H9 (cell line): ENCODE measurements at regions not wholly inside any gene's neighbourhood (a gene's known extent, or its start where the extent isn't known, plus 50 kb on each side); places are given as distances from the start of the nearest gene placed in this dataset.

Experiments
- DNase-seq: peaks from one replicate; pipeline ENCODE4 v3.0.0-alpha.2; 2017
- H2AFZ ChIP-seq: one replicate; pipeline ENCODE4 v1.6.1; 2013; ENCODE audit warnings: mild to moderate bottlenecking, low read length, control low read depth, moderate library complexity
- H2AK5ac ChIP-seq: 2 replicates; pipeline ENCODE4 v1.6.1; 2013; ENCODE audit warnings: low read length, control low read depth, mixed read lengths; ENCODE audit not compliant: insufficient read length
- H2BK120ac ChIP-seq: one replicate; pipeline ENCODE4 v1.6.1; 2013; ENCODE audit warnings: low read depth, mild to moderate bottlenecking, low read length, control low read depth, inconsistent platforms; ENCODE audit not compliant: poor library complexity, severe bottlenecking
- H2BK12ac ChIP-seq: 2 replicates; pipeline ENCODE4 v1.6.1; 2013; ENCODE audit warnings: low read length, control low read depth, mixed read lengths, low read depth; ENCODE audit not compliant: insufficient read length
- H2BK15ac ChIP-seq: 2 replicates; pipeline ENCODE4 v1.6.1; 2013; ENCODE audit warnings: low read depth, low read length, control low read depth
- H2BK20ac ChIP-seq: one replicate; pipeline ENCODE4 v1.6.1; 2013; ENCODE audit warnings: low read depth, mild to moderate bottlenecking, low read length, control low read depth, inconsistent platforms; ENCODE audit not compliant: poor library complexity, severe bottlenecking
- H2BK5ac ChIP-seq: 2 replicates; pipeline ENCODE4 v1.6.1; 2013; ENCODE audit warnings: low read length, control low read depth, mixed read lengths; ENCODE audit not compliant: insufficient read length
- H3K14ac ChIP-seq: 2 replicates; pipeline ENCODE4 v1.6.1; 2013; ENCODE audit warnings: low read length, control low read depth; ENCODE audit not compliant: insufficient read depth
- H3K18ac ChIP-seq: 2 replicates; pipeline ENCODE4 v1.6.1; 2013; ENCODE audit warnings: low read depth, mild to moderate bottlenecking, mixed read lengths, low read length, control low read depth; ENCODE audit not compliant: insufficient read length
- H3K23ac ChIP-seq: 2 replicates; pipeline ENCODE4 v1.6.1; 2013; ENCODE audit warnings: low read length, control low read depth, mixed read lengths, low read depth; ENCODE audit not compliant: insufficient read length
- H3K23me2 ChIP-seq: 2 replicates; pipeline ENCODE4 v1.6.1; 2013; ENCODE audit warnings: low read depth, mild to moderate bottlenecking, mixed read lengths, low read length, control low read depth; ENCODE audit not compliant: insufficient read length, poor library complexity, severe bottlenecking
- H3K27ac ChIP-seq: 2 replicates; pipeline ENCODE4 v1.5.1; 2013; ENCODE audit warnings: low read length, control low read depth, mixed read lengths, low read depth; ENCODE audit not compliant: insufficient read length
- H3K27me3 ChIP-seq: 2 replicates; pipeline ENCODE4 v1.6.1; 2013; ENCODE audit warnings: low read length, control low read depth, inconsistent platforms; ENCODE audit not compliant: insufficient read depth
- H3K4ac ChIP-seq: 2 replicates; pipeline ENCODE4 v1.6.1; 2013; ENCODE audit warnings: low read depth, mild to moderate bottlenecking, control low read depth, inconsistent platforms, low read length, moderate library complexity
- H3K4me1 ChIP-seq: 2 replicates; pipeline ENCODE4 v1.6.1; 2013; ENCODE audit warnings: low read length, control low read depth, inconsistent platforms; ENCODE audit not compliant: insufficient read depth
- H3K4me2 ChIP-seq: 2 replicates; pipeline ENCODE4 v1.6.1; 2013; ENCODE audit warnings: low read length, control low read depth, mixed read lengths; ENCODE audit not compliant: insufficient read length, insufficient read depth
- H3K56ac ChIP-seq: 2 replicates; pipeline ENCODE4 v1.6.1; 2013; ENCODE audit warnings: low read depth, mild to moderate bottlenecking, mixed read lengths, low read length, control low read depth; ENCODE audit not compliant: insufficient read length
- H3K79me1 ChIP-seq: 2 replicates; pipeline ENCODE4 v1.6.1; 2013; ENCODE audit warnings: low read depth, mild to moderate bottlenecking, moderate library complexity, low read length, control low read depth, inconsistent platforms; ENCODE audit not compliant: insufficient read depth, poor library complexity, severe bottlenecking
- H3K79me2 ChIP-seq: 2 replicates; pipeline ENCODE4 v1.6.1; 2013; ENCODE audit warnings: low read length, control low read depth, inconsistent platforms; ENCODE audit not compliant: insufficient read depth
- H3K9ac ChIP-seq: 2 replicates; pipeline ENCODE4 v1.6.1; 2013; ENCODE audit warnings: low read length, control low read depth, mixed read lengths; ENCODE audit not compliant: insufficient read length; ENCODE audit errors: extremely low read depth
- H3K9me3 ChIP-seq: one replicate; pipeline ENCODE4 v1.6.1; 2013; ENCODE audit warnings: low read depth, low read length, inconsistent platforms; ENCODE audit not compliant: control insufficient read depth
- H3T11ph ChIP-seq: one replicate; pipeline ENCODE4 v1.6.1; 2013; ENCODE audit warnings: mild to moderate bottlenecking, low read length, control low read depth, inconsistent platforms
- H4K20me1 ChIP-seq: one replicate; pipeline ENCODE4 v1.6.1; 2013; ENCODE audit not compliant: control insufficient read depth, insufficient read length, insufficient read depth
- H4K5ac ChIP-seq: 2 replicates; pipeline ENCODE4 v1.6.1; 2013; ENCODE audit warnings: low read depth, mild to moderate bottlenecking, mixed read lengths, low read length, control low read depth; ENCODE audit not compliant: insufficient read length
- H4K8ac ChIP-seq: replicated peaks from 2 replicates; pipeline ENCODE4 v1.6.1; 2013; ENCODE audit warnings: low read length, control low read depth, mixed read lengths, low read depth; ENCODE audit not compliant: insufficient read length
- H4K91ac ChIP-seq: 2 replicates; pipeline ENCODE4 v1.6.1; 2013; ENCODE audit warnings: low read depth, mild to moderate bottlenecking, moderate library complexity, mixed read lengths, low read length, control low read depth; ENCODE audit not compliant: insufficient read length
- H3K27ac Mint-ChIP-seq, 3 experiments: 2 replicates in 2 of 3; 3 replicates in 1 of 3; pipeline ENCODE4 v1.8.0; 2020 to 2021; ENCODE audit warnings: mixed read lengths in 3 of 3, mild to moderate bottlenecking in 1 of 3, moderate library complexity in 1 of 3
- H3K27me3 Mint-ChIP-seq: 2 replicates; pipeline ENCODE4 v1.8.0; 2021; ENCODE audit warnings: low read depth, mild to moderate bottlenecking, moderate library complexity, mixed read lengths
- H3K36me3 Mint-ChIP-seq, 3 experiments: 2 replicates in 2 of 3; 3 replicates in 1 of 3; pipeline ENCODE4 v1.8.0; 2020 to 2021; ENCODE audit warnings: low read depth in 3 of 3, mixed read lengths in 3 of 3; ENCODE audit not compliant: insufficient read depth in 1 of 3
- H3K4me1 Mint-ChIP-seq, 2 experiments: 2 replicates each; pipeline ENCODE4 v1.8.0; 2020; ENCODE audit warnings: mixed read lengths in 2 of 2
- H3K4me3 Mint-ChIP-seq, 2 experiments: 2 replicates in 1 of 2; 3 replicates in 1 of 2; pipeline ENCODE4 v1.8.0; 2020 to 2021; ENCODE audit warnings: mild to moderate bottlenecking in 2 of 2, mixed read lengths in 2 of 2, moderate library complexity in 1 of 2
- H3K9me3 Mint-ChIP-seq, 2 experiments: 2 replicates in 1 of 2; 3 replicates in 1 of 2; pipeline ENCODE4 v1.8.0; 2020; ENCODE audit warnings: mild to moderate bottlenecking in 2 of 2, mixed read lengths in 2 of 2, moderate library complexity in 1 of 2
- WGBS: extraction: QIAGEN DNeasy Blood & Tissue Kit; methylation state at CpG from one replicate; pipeline ENCODE4 v1.1.7; 2013; ENCODE audit warnings: missing lambda C conversion rate, low lambda C conversion rate, mixed read lengths; ENCODE audit not compliant: insufficient read length; ENCODE audit errors: extremely low coverage; 5-methylcytosine and 5-hydroxymethylcytosine counted together
- TF ChIP-seq, protein P1 (sequence below): fragments of 200-600 bp; sonication (generic); conservative IDR thresholded peaks from 3 replicates; pipeline ENCODE4 v1.8.0; 2021; ENCODE audit warnings: antibody characterized with exemption, mild to moderate bottlenecking

DNA sequence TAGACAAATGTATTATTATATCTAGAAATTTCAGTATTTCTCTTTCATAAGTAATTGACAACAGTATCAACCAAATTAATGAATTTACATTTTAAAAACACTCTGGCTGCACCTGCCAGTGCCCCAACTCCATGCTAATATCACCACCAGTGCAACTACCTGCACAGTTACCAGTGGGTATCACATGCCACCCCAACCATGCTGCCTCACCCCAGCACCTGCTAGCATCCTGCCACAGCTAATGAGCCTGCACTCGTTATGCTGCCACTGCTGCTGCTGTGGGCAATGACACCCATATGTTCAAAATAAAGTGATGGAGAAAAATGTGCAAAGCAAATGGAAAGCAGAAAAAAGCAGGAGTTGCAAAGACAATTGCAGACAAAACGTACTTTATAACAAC lies 855.9 kb upstream of the MANEA start:
- peaks cover 4 to 12% of the 10 kb centered on the region in 2 experiments; a peak in 4 of 5 replicates for H3K9me3 Mint-ChIP-seq
- H2BK12ac ChIP-seq = no peak overlapping the region
- no peaks in the 10 kb centered on the region for H3K27me3 Mint-ChIP-seq
- no peak overlapping the region for H4K91ac ChIP-seq
- H3K9me3 ChIP-seq = no peaks in the 10 kb centered on the region
- peaks cover 0 to 7% (median 2%) of the 10 kb centered on the region in 3 experiments; a peak in 4 of 7 replicates for H3K36me3 Mint-ChIP-seq
- no peak overlapping the region for H4K8ac ChIP-seq
- H2BK20ac ChIP-seq = no peak overlapping the region
- H2BK15ac ChIP-seq = no peak overlapping the region
- H3K4me3 Mint-ChIP-seq = no peak overlapping the region
- no peak overlapping the region for H2AK5ac ChIP-seq
- H3K79me2 ChIP-seq = no peaks in the 10 kb centered on the region
- no peak overlapping the region for H2AFZ ChIP-seq
- H4K20me1 ChIP-seq = no peaks in the 10 kb centered on the region
- TF ChIP-seq, protein P1, sequence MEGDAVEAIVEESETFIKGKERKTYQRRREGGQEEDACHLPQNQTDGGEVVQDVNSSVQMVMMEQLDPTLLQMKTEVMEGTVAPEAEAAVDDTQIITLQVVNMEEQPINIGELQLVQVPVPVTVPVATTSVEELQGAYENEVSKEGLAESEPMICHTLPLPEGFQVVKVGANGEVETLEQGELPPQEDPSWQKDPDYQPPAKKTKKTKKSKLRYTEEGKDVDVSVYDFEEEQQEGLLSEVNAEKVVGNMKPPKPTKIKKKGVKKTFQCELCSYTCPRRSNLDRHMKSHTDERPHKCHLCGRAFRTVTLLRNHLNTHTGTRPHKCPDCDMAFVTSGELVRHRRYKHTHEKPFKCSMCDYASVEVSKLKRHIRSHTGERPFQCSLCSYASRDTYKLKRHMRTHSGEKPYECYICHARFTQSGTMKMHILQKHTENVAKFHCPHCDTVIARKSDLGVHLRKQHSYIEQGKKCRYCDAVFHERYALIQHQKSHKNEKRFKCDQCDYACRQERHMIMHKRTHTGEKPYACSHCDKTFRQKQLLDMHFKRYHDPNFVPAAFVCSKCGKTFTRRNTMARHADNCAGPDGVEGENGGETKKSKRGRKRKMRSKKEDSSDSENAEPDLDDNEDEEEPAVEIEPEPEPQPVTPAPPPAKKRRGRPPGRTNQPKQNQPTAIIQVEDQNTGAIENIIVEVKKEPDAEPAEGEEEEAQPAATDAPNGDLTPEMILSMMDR = no peak
- no peak overlapping the region for H2BK120ac ChIP-seq
- WGBS = no CpG with 5 or more reads among the region's 2 CpGs
- no peak overlapping the region for H3T11ph ChIP-seq
- no peak for DNase-seq
- H3K18ac ChIP-seq = no peak overlapping the region
- no peak overlapping the region for H3K23ac ChIP-seq
- H3K4me1 ChIP-seq = no peaks in the 10 kb centered on the region
- no peak overlapping the region for H3K4me2 ChIP-seq
- no peaks in the 10 kb centered on the region for H3K23me2 ChIP-seq
- no peak overlapping the region for H3K27ac Mint-ChIP-seq
- no peaks in the 10 kb centered on the region for H3K79me1 ChIP-seq
- H3K56ac ChIP-seq = no peak overlapping the region
- no peaks in the 10 kb centered on the region for H3K4me1 Mint-ChIP-seq
- H2BK5ac ChIP-seq = no peak overlapping the region
- no peak overlapping the region for H3K4ac ChIP-seq
- H3K27ac ChIP-seq = no peak overlapping the region
- H3K9ac ChIP-seq = no peak overlapping the region
- no peak overlapping the region for H3K14ac ChIP-seq
- no peak overlapping the region for H4K5ac ChIP-seq
- no peaks in the 10 kb centered on the region for H3K27me3 ChIP-seq
